A673 (cell line): ENCODE measurements at regions not wholly inside any gene's neighbourhood (a gene's known extent, or its start where the extent isn't known, plus 50 kb on each side); places are given as distances from the start of the nearest gene placed in this dataset.

ENCODE experiments used
- BruUV-seq: library from RNA; stranded (reverse); fragments of 400-500 nt; replicated peaks from 2 replicates; lab custom pipeline; 2021; lab: Mats Ljungman, UMichigan
- CTCF ChIA-PET: fragments of 300-600 bp; sonication (Branson Sonifier 250); formaldehyde crosslinking; loops from one replicate; lab custom pipeline; 2022; ENCODE audit warnings: antibody characterized with exemption; lab: Charles Lee
- POLR2A ChIA-PET: fragments of 300-600 bp; sonication (Branson Sonifier 250); formaldehyde crosslinking; loops from one replicate; lab custom pipeline; 2022; ENCODE audit warnings: antibody characterized with exemption; ENCODE audit not compliant: low non-redundant PET; lab: Charles Lee
- DNase-seq: peaks from one replicate; pipeline ENCODE4 v3.0.0-alpha.2; 2015; ENCODE audit warnings: low spot score
- H3K27ac ChIP-seq: fragments of 200-600 bp; sonication (generic); 2 replicates; pipeline ENCODE4 v1.5.1; 2016; ENCODE audit warnings: mixed run types, low read depth, mild to moderate bottlenecking, mixed read lengths, antibody characterized with exemption, low read length; ENCODE audit not compliant: poor library complexity, severe bottlenecking
- H3K27me3 ChIP-seq: fragments of 200-600 bp; sonication (generic); replicated peaks from 2 replicates; pipeline ENCODE4 v1.6.1; 2017; ENCODE audit warnings: mixed run types, low read depth, mild to moderate bottlenecking, mixed read lengths, antibody characterized with exemption, low read length; ENCODE audit not compliant: insufficient read depth, poor library complexity
- H3K36me3 ChIP-seq: fragments of 200-600 bp; sonication (generic); 2 replicates; pipeline ENCODE4 v1.6.1; 2016; ENCODE audit warnings: mixed run types, mild to moderate bottlenecking, mixed read lengths, antibody characterized with exemption, low read length; ENCODE audit not compliant: insufficient read depth, poor library complexity, severe bottlenecking
- H3K4me1 ChIP-seq: fragments of 200-600 bp; sonication (generic); 2 replicates; pipeline ENCODE4 v1.6.1; 2017; ENCODE audit warnings: mixed run types, mild to moderate bottlenecking, mixed read lengths, antibody characterized with exemption, low read length; ENCODE audit not compliant: insufficient read depth, poor library complexity, severe bottlenecking
- H3K4me3 ChIP-seq: fragments of 200-600 bp; sonication (generic); 2 replicates; pipeline ENCODE4 v1.5.1; 2016; ENCODE audit warnings: low read depth, mixed run types, mild to moderate bottlenecking, mixed read lengths, low read length; ENCODE audit not compliant: poor library complexity, severe bottlenecking
- H3K9me3 ChIP-seq: fragments of 200-600 bp; sonication (generic); 2 replicates; pipeline ENCODE4 v1.6.1; 2016; ENCODE audit warnings: mixed run types, low read depth, mild to moderate bottlenecking, mixed read lengths, antibody characterized with exemption, low read length; ENCODE audit not compliant: poor library complexity, severe bottlenecking
- EZH2 ChIP-seq: fragments of 200-600 bp; sonication (generic); IDR thresholded peaks from 2 replicates; pipeline ENCODE4 v1.6.1; 2017; ENCODE audit warnings: borderline replicate concordance, low read depth, mild to moderate bottlenecking, mixed read lengths, antibody characterized with exemption, low read length; ENCODE audit not compliant: poor library complexity, severe bottlenecking
- intact Hi-C: fragments of 100-400 bp; cut with micrococcal nuclease; formaldehyde crosslinking; loops from one replicate; pipeline ENCODE4 v1.10.0; 2022; ENCODE audit not compliant: unreplicated experiment
- TF ChIP-seq, protein P1 (sequence below): fragments of 300-800, 200-600 bp; sonication (generic); conservative IDR thresholded peaks from 2 replicates; pipeline ENCODE4 v1.5.1; 2017; ENCODE audit warnings: low read depth, mild to moderate bottlenecking, antibody characterized with exemption, low read length, moderate library complexity, mixed read lengths

GRCh38 chr18:40531051-40531450 is 1424.0 kb upstream of the PIK3C3 start:
- intact Hi-C loops: no loop called here

DNA sequence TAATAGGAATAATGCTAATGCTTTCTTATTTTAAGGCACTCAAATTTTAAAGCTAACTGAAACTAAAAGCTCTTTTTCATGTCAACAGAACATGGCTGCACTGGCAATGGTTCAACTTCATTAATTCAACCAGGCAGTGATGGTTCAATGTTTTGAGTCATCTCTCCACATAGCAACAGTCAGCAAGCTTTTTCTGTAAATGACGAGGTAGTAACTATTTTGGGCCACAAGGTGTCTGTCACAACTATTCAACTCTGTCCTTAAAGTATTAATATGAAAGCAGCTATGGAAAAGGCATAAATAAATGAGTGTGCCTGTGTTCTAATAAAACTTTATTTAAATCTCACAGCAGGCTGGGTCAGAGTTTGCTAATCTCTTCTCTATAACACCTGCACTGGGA is 1425.6 kb upstream of the PIK3C3 start:
- Histone ChIP-seq H3K36me3 (no peaks in the 10 kb centered on the region), H3K27me3 (no peaks in the 10 kb centered on the region), H3K27ac (no peak overlapping the region), H3K4me3 (no peak overlapping the region), H3K9me3 (no peaks in the 10 kb centered on the region), H3K4me1 (no peaks in the 10 kb centered on the region)
- POLR2A ChIA-PET: no interaction called here
- intact Hi-C loops: no loop called here
- peak; percentile 4 for DNase-seq
- CTCF ChIA-PET: no interaction called here
- BruUV-seq: no TSS peak
- TF ChIP-seq, protein P1, sequence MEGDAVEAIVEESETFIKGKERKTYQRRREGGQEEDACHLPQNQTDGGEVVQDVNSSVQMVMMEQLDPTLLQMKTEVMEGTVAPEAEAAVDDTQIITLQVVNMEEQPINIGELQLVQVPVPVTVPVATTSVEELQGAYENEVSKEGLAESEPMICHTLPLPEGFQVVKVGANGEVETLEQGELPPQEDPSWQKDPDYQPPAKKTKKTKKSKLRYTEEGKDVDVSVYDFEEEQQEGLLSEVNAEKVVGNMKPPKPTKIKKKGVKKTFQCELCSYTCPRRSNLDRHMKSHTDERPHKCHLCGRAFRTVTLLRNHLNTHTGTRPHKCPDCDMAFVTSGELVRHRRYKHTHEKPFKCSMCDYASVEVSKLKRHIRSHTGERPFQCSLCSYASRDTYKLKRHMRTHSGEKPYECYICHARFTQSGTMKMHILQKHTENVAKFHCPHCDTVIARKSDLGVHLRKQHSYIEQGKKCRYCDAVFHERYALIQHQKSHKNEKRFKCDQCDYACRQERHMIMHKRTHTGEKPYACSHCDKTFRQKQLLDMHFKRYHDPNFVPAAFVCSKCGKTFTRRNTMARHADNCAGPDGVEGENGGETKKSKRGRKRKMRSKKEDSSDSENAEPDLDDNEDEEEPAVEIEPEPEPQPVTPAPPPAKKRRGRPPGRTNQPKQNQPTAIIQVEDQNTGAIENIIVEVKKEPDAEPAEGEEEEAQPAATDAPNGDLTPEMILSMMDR: no peak
- TF ChIP-seq EZH2: no peak

More at GRCh38 chr18:40531051-40531450, 1424.0 kb upstream of the PIK3C3 start:
- POLR2A ChIA-PET: no interaction called here
- Histone ChIP-seq H3K4me3 (no peak overlapping the region), H3K9me3 (no peaks in the 10 kb centered on the region), H3K4me1 (no peaks in the 10 kb centered on the region), H3K27me3 (no peaks in the 10 kb centered on the region), H3K36me3 (no peaks in the 10 kb centered on the region), H3K27ac (no peak overlapping the region)
- DNase-seq: peak; percentile 49
- TF ChIP-seq EZH2: no peak
- TF ChIP-seq, protein P1: no peak
- CTCF ChIA-PET: no interaction called here
- no TSS peak for BruUV-seq

- DNase-seq: no peak
- Histone ChIP-seq H3K4me3 (no peak overlapping the region), H3K4me1 (no peaks in the 10 kb centered on the region), H3K27me3 (no peaks in the 10 kb centered on the region), H3K9me3 (no peaks in the 10 kb centered on the region), H3K27ac (no peak overlapping the region), H3K36me3 (no peaks in the 10 kb centered on the region)
- no TSS peak for BruUV-seq
- POLR2A ChIA-PET: no interaction called here
- intact Hi-C loops: no loop called here
- CTCF ChIA-PET: no interaction called here
- TF ChIP-seq, protein P1: no peak
- no peak for TF ChIP-seq EZH2
These were observed 1430.2 kb upstream of the PIK3C3 start for GRCh38 chr18:40524881-40525280.
